Type B pancreatic cell (in vitro differentiated cells): ENCODE measurements at regions not wholly inside any gene's neighbourhood (a gene's known extent, or its start where the extent isn't known, plus 50 kb on each side); places are given as distances from the start of the nearest gene placed in this dataset.

ENCODE experiments used
- DNase-seq: peaks from one replicate; pipeline ENCODE4 v3.0.0; 2021; ENCODE audit warnings: mixed read lengths; ENCODE audit not compliant: unreplicated experiment; ENCODE audit errors: extremely low spot score
- H3K27ac Mint-ChIP-seq: 2 replicates; pipeline ENCODE4 v1.8.0; 2021; ENCODE audit warnings: mild to moderate bottlenecking, mixed read lengths
- H3K27me3 Mint-ChIP-seq: 2 replicates; pipeline ENCODE4 v1.8.0; 2021; ENCODE audit warnings: mixed read lengths
- H3K36me3 Mint-ChIP-seq: 2 replicates; pipeline ENCODE4 v1.8.0; 2021; ENCODE audit warnings: mixed read lengths
- H3K4me1 Mint-ChIP-seq: one replicate; pipeline ENCODE4 v1.8.0; 2021; ENCODE audit warnings: mixed read lengths; ENCODE audit not compliant: unreplicated experiment
- H3K4me3 Mint-ChIP-seq: 2 replicates; pipeline ENCODE4 v1.8.0; 2021; ENCODE audit warnings: mild to moderate bottlenecking, mixed read lengths
- H3K9me3 Mint-ChIP-seq: 2 replicates; pipeline ENCODE4 v1.8.0; 2021; ENCODE audit warnings: mixed read lengths
- TF ChIP-seq, protein P1 (sequence below): fragments of 200-600 bp; sonication (generic); conservative IDR thresholded peaks from 2 replicates; pipeline ENCODE4 v1.5.0; 2021; ENCODE audit warnings: antibody characterized with exemption, mild to moderate bottlenecking

DNA sequence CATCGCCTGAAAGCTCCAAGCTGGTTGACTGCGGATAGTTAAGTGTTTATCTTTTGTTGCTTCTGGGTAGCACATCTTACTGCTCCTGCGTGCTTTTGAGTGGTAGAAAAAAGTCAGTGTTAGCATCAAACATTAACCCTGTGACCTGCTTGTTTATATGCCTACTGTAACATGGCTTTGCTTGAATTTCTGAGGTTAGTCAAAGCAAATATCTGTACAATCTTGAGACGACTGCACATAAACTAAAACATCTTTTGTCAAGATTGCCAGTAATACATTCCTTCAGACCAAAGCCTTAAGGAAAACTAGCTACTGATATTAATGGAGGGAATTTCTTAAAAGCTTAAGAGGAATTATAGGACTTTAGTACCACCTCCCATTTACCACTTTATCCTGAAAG is 163.7 kb downstream of the BAMBI start:
- Mint-ChIP-seq H3K4me3 (no peak overlapping the region), H3K9me3 (no peaks in the 10 kb centered on the region), H3K36me3 (no peaks in the 10 kb centered on the region), H3K4me1 (peaks cover 22% of the 10 kb centered on the region), H3K27ac (no peak overlapping the region), H3K27me3 (no peaks in the 10 kb centered on the region)
- DNase-seq = no peak
- TF ChIP-seq, protein P1, sequence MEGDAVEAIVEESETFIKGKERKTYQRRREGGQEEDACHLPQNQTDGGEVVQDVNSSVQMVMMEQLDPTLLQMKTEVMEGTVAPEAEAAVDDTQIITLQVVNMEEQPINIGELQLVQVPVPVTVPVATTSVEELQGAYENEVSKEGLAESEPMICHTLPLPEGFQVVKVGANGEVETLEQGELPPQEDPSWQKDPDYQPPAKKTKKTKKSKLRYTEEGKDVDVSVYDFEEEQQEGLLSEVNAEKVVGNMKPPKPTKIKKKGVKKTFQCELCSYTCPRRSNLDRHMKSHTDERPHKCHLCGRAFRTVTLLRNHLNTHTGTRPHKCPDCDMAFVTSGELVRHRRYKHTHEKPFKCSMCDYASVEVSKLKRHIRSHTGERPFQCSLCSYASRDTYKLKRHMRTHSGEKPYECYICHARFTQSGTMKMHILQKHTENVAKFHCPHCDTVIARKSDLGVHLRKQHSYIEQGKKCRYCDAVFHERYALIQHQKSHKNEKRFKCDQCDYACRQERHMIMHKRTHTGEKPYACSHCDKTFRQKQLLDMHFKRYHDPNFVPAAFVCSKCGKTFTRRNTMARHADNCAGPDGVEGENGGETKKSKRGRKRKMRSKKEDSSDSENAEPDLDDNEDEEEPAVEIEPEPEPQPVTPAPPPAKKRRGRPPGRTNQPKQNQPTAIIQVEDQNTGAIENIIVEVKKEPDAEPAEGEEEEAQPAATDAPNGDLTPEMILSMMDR = no peak

DNA sequence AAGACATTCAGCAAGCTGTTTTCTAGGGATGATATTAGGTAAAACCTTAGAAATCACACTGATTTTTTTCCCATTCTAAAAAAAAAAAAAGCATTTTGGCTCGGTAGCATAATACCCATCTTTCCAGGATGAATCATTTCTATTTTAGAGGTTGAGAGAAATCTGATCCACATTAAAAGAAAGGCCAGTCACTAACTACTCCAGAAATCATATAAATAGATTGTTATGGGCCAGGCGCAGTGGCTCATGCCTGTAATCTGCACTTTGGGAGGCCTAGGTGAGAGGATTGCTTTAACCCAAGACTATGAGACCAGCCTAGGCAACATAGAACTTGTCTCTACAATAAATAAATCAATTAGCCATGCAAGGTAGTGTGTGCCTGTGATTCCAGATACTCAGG is 164.3 kb downstream of the BAMBI start:
- Mint-ChIP-seq H3K27ac (no peak overlapping the region), H3K4me1 (peaks cover 22% of the 10 kb centered on the region), H3K9me3 (no peaks in the 10 kb centered on the region), H3K4me3 (no peak overlapping the region), H3K27me3 (no peaks in the 10 kb centered on the region), H3K36me3 (no peaks in the 10 kb centered on the region)
- TF ChIP-seq, protein P1 = no peak
- no peak for DNase-seq

- H3K4me1 Mint-ChIP-seq = peaks cover 22% of the 10 kb centered on the region
- TF ChIP-seq, protein P1 = no peak
- H3K27ac Mint-ChIP-seq = no peak overlapping the region
- no peaks in the 10 kb centered on the region for H3K27me3 Mint-ChIP-seq
- no peak for DNase-seq
- H3K9me3 Mint-ChIP-seq = no peaks in the 10 kb centered on the region
- H3K4me3 Mint-ChIP-seq = no peak overlapping the region
- no peaks in the 10 kb centered on the region for H3K36me3 Mint-ChIP-seq
Measured at GRCh38 chr10:28842321-28842720, 165.0 kb downstream of the BAMBI start.

- H3K27ac Mint-ChIP-seq = no peak overlapping the region
- H3K4me1 Mint-ChIP-seq = peaks cover 15% of the 10 kb centered on the region
- DNase-seq = no peak
- TF ChIP-seq, protein P1 = no peak
- H3K4me3 Mint-ChIP-seq = no peak overlapping the region
- H3K27me3 Mint-ChIP-seq = peaks cover 6% of the 10 kb centered on the region
- H3K9me3 Mint-ChIP-seq = peaks cover 4% of the 10 kb centered on the region
- peaks cover 3% of the 10 kb centered on the region for H3K36me3 Mint-ChIP-seq
Measured at GRCh38 chr10:28845009-28845682, 167.8 kb downstream of the BAMBI start.

- DNase-seq = no peak
- peaks cover 4% of the 10 kb centered on the region for H3K9me3 Mint-ChIP-seq
- H3K27ac Mint-ChIP-seq = no peak overlapping the region
- peaks cover 22% of the 10 kb centered on the region for H3K27me3 Mint-ChIP-seq
- peaks cover 25% of the 10 kb centered on the region for H3K4me1 Mint-ChIP-seq
- H3K36me3 Mint-ChIP-seq = peaks cover 3% of the 10 kb centered on the region
- no peak overlapping the region for H3K4me3 Mint-ChIP-seq
- TF ChIP-seq, protein P1 = no peak
Measured at GRCh38 chr10:28849309-28849708, 172.0 kb downstream of the BAMBI start.
